CD4-positive, CD25-positive, alpha-beta regulatory T cell (primary cell): ENCODE measurements at regions not wholly inside any gene's neighbourhood (a gene's known extent, or its start where the extent isn't known, plus 50 kb on each side); places are given as distances from the start of the nearest gene placed in this dataset.

Experiments
- ATAC-seq, 2 donors: fragments of 150-1000 bp; cut with Tn5 transposase; one replicate each; pipeline ENCODE4 v1.10.0; 2021; ENCODE audit warnings: low read depth in 2 of 2, moderate number of reproducible peaks in 2 of 2, moderate library complexity in 1 of 2
- DNase-seq, 3 donors: peaks; one replicate each; pipeline versions ENCODE4 v3.0.0 to v3.0.0-alpha.2; 2012 to 2022; ENCODE audit warnings: mixed read lengths in 1 of 3
- H3K27ac ChIP-seq: one replicate; pipeline ENCODE4 v1.7.0; 2013; ENCODE audit warnings: mild to moderate bottlenecking, low read length; ENCODE audit not compliant: insufficient read depth, poor library complexity, severe bottlenecking
- H3K27me3 ChIP-seq: one replicate; pipeline ENCODE4 v1.7.0; 2013; ENCODE audit warnings: low read length; ENCODE audit not compliant: control insufficient read depth, insufficient read depth
- H3K36me3 ChIP-seq: one replicate; pipeline ENCODE4 v1.7.0; 2013; ENCODE audit warnings: mild to moderate bottlenecking, low read length, moderate library complexity; ENCODE audit not compliant: control insufficient read depth, insufficient read depth
- H3K4me1 ChIP-seq: 2 replicates; pipeline ENCODE4 v1.7.0; 2013; ENCODE audit warnings: mild to moderate bottlenecking, low read length; ENCODE audit not compliant: insufficient read depth, control insufficient read depth, poor library complexity, severe bottlenecking
- H3K4me3 ChIP-seq: one replicate; pipeline ENCODE4 v1.7.0; 2013; ENCODE audit warnings: low read depth, mild to moderate bottlenecking, low read length, moderate library complexity
- H3K9me3 ChIP-seq, 2 experiments: 1 replicate in 1 of 2; 2 replicates in 1 of 2; pipeline ENCODE4 v1.7.0; 2013; ENCODE audit warnings: low read length in 2 of 2, mild to moderate bottlenecking in 1 of 2, moderate library complexity in 1 of 2; ENCODE audit not compliant: control insufficient read depth in 2 of 2
- H3K27ac Mint-ChIP-seq, 3 donors: one replicate each; pipeline ENCODE4 v1.8.0; 2020 to 2022; ENCODE audit warnings: mild to moderate bottlenecking in 3 of 3, mixed read lengths in 3 of 3, moderate library complexity in 2 of 3
- H3K27me3 Mint-ChIP-seq: one replicate; pipeline ENCODE4 v1.8.0; 2022; ENCODE audit warnings: mild to moderate bottlenecking, mixed read lengths
- H3K36me3 Mint-ChIP-seq: one replicate; pipeline ENCODE4 v1.8.0; 2020; ENCODE audit warnings: mixed read lengths
- H3K4me1 Mint-ChIP-seq, 4 donors: one replicate each; pipeline ENCODE4 v1.8.0; 2020 to 2022; ENCODE audit warnings: mixed read lengths in 4 of 4, mild to moderate bottlenecking in 1 of 4
- H3K4me3 Mint-ChIP-seq, 4 donors: one replicate each; pipeline ENCODE4 v1.8.0; 2020 to 2022; ENCODE audit warnings: mild to moderate bottlenecking in 4 of 4, mixed read lengths in 4 of 4, moderate library complexity in 3 of 4
- H3K9me3 Mint-ChIP-seq, 7 donors: one replicate each; pipeline ENCODE4 v1.8.0; 2020 to 2022; ENCODE audit warnings: mixed read lengths in 7 of 7, mild to moderate bottlenecking in 3 of 7, moderate library complexity in 2 of 7

DNA sequence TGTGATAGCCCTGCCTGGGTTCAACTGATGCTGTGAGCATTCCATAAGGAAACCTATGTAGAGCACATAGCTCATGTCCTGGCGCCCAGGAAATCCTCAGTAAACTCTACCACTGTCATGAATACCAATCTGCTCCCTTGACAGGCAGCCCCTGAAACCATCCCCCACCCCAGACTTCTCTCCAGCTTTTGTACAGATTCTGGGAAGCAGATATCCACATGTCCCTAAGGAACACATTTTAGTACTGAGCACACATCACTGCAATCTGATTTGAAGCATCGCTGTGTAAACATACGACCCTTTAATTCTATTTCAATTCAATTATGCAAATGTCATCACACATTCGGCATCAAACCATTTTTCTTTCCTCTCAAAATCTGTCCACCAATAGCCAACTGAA, 89.5 kb upstream of the FSTL4 start:
- Mint-ChIP-seq H3K4me3 (no peak overlapping the region), H3K27ac (peak overlapping the region in 1 of 3 donors; percentile 20), H3K27me3 (no peaks in the 10 kb centered on the region), H3K9me3 (peaks cover 0 to 2% (median 0%) of the 10 kb centered on the region in 7 donors), H3K4me1 (peaks cover 0 to 6% (median 0%) of the 10 kb centered on the region in 4 donors), H3K36me3 (no peaks in the 10 kb centered on the region)
- Histone ChIP-seq H3K4me3 (no peak overlapping the region), H3K4me1 (no peaks in the 10 kb centered on the region), H3K27me3 (no peaks in the 10 kb centered on the region), H3K9me3 (no peaks in the 10 kb centered on the region), H3K36me3 (no peaks in the 10 kb centered on the region), H3K27ac (no peak overlapping the region)
- DNase-seq (no peak), ATAC-seq (no peak)

DNA sequence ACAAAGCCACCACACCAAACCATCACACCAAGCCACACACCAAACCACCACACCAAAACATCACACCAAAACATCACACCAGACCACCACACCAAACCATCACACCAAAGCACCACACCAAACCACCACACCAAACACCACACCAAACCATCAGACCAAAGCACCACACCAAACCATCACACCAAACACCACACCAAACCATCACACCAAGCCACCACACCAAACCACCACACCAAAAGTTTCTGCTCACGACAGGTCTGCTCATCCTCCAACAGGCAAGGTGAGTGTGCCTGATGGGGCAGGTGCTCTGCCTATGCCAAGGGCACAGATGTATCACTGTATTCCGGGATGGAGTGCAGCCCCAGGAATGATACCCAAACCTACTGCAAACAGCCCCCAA, 87.9 kb upstream of the FSTL4 start:
- H3K9me3 Mint-ChIP-seq = no peaks in the 10 kb centered on the region
- H3K36me3 Mint-ChIP-seq = no peaks in the 10 kb centered on the region
- Histone ChIP-seq H3K36me3 (no peaks in the 10 kb centered on the region), H3K9me3 (no peaks in the 10 kb centered on the region), H3K4me3 (no peak overlapping the region), H3K27me3 (no peaks in the 10 kb centered on the region), H3K27ac (no peak overlapping the region), H3K4me1 (no peaks in the 10 kb centered on the region)
- H3K4me1 Mint-ChIP-seq = peaks cover 0 to 6% (median 0%) of the 10 kb centered on the region in 4 donors
- no peak for ATAC-seq
- no peak overlapping the region for H3K4me3 Mint-ChIP-seq
- H3K27ac Mint-ChIP-seq = no peak overlapping the region
- DNase-seq = no peak
- H3K27me3 Mint-ChIP-seq = no peaks in the 10 kb centered on the region

DNA sequence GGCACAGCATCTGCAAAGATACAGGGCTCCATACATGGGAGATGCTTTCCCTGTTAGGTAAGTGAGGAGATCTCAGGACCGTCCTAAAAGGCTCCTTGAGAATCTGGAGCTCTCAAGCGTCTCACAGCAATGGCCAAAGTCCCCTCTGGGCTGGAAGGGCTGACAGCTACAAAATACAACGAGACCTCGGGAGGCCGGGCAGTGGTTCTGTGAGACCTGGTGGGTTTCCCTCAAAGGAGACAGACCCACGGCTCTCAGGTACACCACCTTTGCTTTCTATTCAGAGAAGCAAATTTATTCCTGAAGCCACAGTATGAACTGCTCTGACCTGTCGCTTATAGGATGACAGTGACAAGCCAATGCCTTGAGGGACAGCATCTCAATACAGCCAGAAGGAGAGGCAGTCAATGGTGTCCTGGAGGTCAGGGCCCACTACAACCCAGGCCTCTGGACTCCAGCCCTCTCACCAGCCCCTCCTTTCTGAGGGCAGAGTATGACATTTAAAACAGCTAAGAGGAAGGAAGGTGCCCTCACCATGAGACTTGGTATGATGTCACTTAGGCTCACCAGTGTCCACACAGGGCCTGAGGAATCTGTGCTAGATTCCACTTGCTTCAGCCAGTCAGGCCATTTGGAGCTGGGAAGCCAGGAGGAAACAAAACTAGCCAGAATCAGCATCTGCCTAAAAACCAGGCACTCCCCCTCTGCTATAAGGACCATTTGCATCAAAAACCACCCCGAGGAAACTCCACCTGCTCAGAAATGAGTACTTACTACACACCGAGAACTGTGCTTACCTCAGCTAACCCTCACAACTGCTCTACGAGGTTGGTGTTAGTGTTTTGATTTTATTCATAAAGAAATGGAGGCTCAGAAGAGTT, 86.5 kb upstream of the FSTL4 start:
- H3K27me3 ChIP-seq = no peaks in the 10 kb centered on the region
- H3K27me3 Mint-ChIP-seq = no peaks in the 10 kb centered on the region
- no peak for ATAC-seq
- no peaks in the 10 kb centered on the region for H3K9me3 ChIP-seq
- no peaks in the 10 kb centered on the region for H3K9me3 Mint-ChIP-seq
- H3K27ac Mint-ChIP-seq = no peak overlapping the region
- H3K36me3 Mint-ChIP-seq = no peaks in the 10 kb centered on the region
- no peaks in the 10 kb centered on the region for H3K4me1 ChIP-seq
- no peak overlapping the region for H3K4me3 Mint-ChIP-seq
- peak in 1 of 3 donors; percentile 22 for DNase-seq
- H3K4me1 Mint-ChIP-seq = peaks cover 0 to 6% (median 3%) of the 10 kb centered on the region in 4 donors
- no peak overlapping the region for H3K27ac ChIP-seq
- H3K4me3 ChIP-seq = no peak overlapping the region
- no peaks in the 10 kb centered on the region for H3K36me3 ChIP-seq

DNA sequence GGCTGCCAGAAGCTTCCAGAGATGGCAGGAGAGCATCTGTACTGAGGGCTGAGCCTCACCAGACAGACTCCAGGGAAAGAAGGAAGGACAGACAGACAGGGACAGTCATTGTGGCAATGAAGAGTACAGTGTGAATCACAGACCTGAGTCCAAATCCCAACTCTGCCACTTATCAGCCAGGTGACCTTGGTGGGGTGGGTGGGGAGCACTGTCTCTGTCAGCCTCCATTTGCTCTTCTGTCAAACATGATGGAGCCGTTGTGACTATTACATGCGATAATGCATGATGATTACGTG, 85.9 kb upstream of the FSTL4 start:
- Mint-ChIP-seq H3K36me3 (no peaks in the 10 kb centered on the region), H3K27me3 (no peaks in the 10 kb centered on the region), H3K27ac (no peak overlapping the region)

DNA sequence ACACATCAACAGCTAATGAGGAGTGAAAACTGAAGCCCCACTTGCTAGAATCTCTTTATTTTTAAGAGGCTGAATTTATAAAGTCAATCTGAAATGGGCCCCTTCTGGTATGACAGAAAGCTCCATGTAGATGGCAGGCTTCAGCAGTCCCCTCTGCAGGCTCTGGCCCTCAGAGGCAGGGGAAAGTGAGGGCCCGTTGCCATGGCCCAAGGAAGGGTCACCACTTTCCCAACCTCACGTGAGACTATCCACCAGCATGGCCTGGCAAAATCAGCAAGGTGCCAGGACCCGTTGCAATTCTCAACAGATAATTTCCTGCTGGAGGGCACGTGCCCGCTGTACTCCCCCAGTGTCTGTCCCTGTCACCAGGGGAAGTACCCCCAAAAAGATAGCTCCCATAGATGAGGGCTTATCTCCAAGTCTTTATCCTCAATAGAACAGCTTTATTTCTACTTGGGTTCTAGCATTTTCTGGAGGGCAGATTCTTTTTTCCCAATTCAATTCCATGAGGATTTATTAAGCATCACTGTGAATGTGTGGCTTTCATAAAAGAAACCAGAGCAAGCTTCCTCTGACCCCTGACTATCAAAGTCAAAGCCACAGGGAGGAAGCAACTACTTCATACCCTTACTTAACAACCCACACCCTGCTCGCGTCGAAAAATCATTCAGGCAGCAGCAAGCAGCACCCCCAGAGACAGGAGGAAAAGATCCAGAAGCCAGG, 85.4 kb upstream of the FSTL4 start:
- H3K27ac ChIP-seq = no peak overlapping the region
- H3K4me1 ChIP-seq = no peaks in the 10 kb centered on the region
- no peak overlapping the region for H3K27ac Mint-ChIP-seq
- H3K27me3 Mint-ChIP-seq = no peaks in the 10 kb centered on the region
- H3K27me3 ChIP-seq = no peaks in the 10 kb centered on the region
- no peak for DNase-seq
- H3K9me3 Mint-ChIP-seq = peaks cover 0 to under 1% (median 0%) of the 10 kb centered on the region in 7 donors
- H3K9me3 ChIP-seq = no peaks in the 10 kb centered on the region
- peaks cover 0 to 6% (median 3%) of the 10 kb centered on the region in 4 donors for H3K4me1 Mint-ChIP-seq
- H3K4me3 ChIP-seq = no peak overlapping the region
- H3K4me3 Mint-ChIP-seq = no peak overlapping the region
- no peaks in the 10 kb centered on the region for H3K36me3 Mint-ChIP-seq
- ATAC-seq = no peak
- H3K36me3 ChIP-seq = no peaks in the 10 kb centered on the region

More for the DNA sequence above, 85.9 kb upstream of the FSTL4 start:
- H3K36me3 ChIP-seq = no peaks in the 10 kb centered on the region
- DNase-seq (no peak), ATAC-seq (no peak)
- peaks cover 0 to 6% (median 3%) of the 10 kb centered on the region in 4 donors for H3K4me1 Mint-ChIP-seq
- H3K4me1 ChIP-seq = no peaks in the 10 kb centered on the region
- H3K27ac ChIP-seq = no peak overlapping the region
- no peaks in the 10 kb centered on the region for H3K9me3 Mint-ChIP-seq
- no peaks in the 10 kb centered on the region for H3K9me3 ChIP-seq
- no peak overlapping the region for H3K4me3 ChIP-seq
- H3K27me3 ChIP-seq = no peaks in the 10 kb centered on the region
- no peak overlapping the region for H3K4me3 Mint-ChIP-seq

DNA sequence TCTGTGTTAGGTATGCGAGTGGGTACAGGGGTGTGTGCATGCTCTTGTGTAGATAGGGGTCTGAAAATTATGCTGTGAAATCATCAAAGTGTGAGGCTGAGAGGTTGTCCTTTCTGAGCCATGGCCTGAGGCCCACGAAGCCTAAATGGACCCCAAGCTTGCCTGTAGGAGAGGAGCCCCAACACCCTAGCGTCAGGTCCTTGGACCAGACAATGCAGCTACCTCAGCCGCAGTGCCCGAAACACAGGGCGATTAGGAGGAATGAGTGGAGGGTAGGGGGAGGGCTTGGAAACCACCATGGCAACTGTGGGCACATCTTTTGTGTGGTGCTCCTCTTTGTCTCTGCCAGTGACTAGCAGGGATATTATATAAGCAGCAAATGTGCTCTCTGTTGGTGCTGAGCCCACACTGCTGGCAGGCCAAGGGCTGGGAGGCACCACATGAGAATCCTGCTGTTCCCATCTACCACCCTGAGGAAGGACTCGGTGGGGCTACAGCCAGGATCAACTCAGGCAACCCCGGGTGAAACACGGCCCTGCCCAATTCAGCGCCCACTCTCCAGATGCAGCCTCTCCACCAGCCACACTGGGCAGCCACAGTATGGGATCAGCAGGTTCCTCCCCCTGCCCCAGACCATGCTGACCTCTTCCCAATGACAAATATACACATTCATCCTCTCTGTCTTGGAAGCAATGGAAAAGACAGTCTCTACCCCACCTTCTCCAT, 84.6 kb upstream of the FSTL4 start:
- no peak for DNase-seq
- Histone ChIP-seq H3K36me3 (no peaks in the 10 kb centered on the region), H3K9me3 (no peaks in the 10 kb centered on the region), H3K4me3 (no peak overlapping the region), H3K4me1 (no peaks in the 10 kb centered on the region), H3K27ac (no peak overlapping the region), H3K27me3 (no peaks in the 10 kb centered on the region)
- H3K4me3 Mint-ChIP-seq = no peak overlapping the region
- peaks cover 0 to 6% (median 3%) of the 10 kb centered on the region in 4 donors for H3K4me1 Mint-ChIP-seq
- H3K27me3 Mint-ChIP-seq = no peaks in the 10 kb centered on the region
- no peak for ATAC-seq
- peaks cover 0 to 1% (median 0%) of the 10 kb centered on the region in 7 donors for H3K9me3 Mint-ChIP-seq
- H3K27ac Mint-ChIP-seq = no peak overlapping the region
- H3K36me3 Mint-ChIP-seq = no peaks in the 10 kb centered on the region

DNA sequence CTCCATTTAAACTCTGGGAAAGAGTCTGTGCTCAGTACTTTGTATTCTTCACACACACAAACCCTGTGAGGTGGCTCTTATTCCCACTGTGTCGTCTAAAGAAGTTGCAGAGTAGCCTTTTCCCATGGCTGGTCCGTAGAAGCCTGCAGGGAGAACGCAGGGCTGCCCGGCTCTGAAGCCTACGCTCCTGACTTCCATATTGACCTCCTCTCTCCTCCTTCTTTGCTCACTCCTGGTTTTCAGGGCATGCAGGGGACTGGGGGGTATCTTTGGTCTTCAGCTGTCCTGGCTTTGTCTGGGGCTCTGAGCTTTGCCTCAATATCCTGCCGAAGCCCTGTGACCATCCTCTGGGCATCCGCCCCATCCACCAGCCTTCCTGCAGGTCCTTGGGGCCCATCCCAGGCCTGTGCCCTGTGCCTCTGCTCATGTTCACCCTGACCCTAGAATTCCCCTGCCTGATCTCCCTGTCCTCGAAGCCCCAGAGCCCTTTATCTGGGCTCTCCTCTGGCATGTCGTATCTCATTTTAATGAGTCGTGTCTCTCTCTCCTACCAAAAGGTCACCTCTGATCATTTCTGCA, 83.8 kb upstream of the FSTL4 start:
- Mint-ChIP-seq H3K4me3 (no peak overlapping the region), H3K27ac (no peak overlapping the region), H3K4me1 (peaks cover 0 to 6% (median 3%) of the 10 kb centered on the region in 4 donors), H3K27me3 (no peaks in the 10 kb centered on the region), H3K36me3 (no peaks in the 10 kb centered on the region), H3K9me3 (peaks cover 0 to 1% (median 0%) of the 10 kb centered on the region in 7 donors)
- Histone ChIP-seq H3K27ac (no peak overlapping the region), H3K9me3 (no peaks in the 10 kb centered on the region), H3K27me3 (no peaks in the 10 kb centered on the region), H3K36me3 (no peaks in the 10 kb centered on the region), H3K4me3 (no peak overlapping the region), H3K4me1 (no peaks in the 10 kb centered on the region)
- no peak for DNase-seq
- ATAC-seq = no peak
